Activated CD4-positive, alpha-beta T cell treated with anti-CD3 and anti-CD28 coated beads, Interleukin-2, amount 50 U/mL, for 16 hours (primary cell): ENCODE measurements at regions not wholly inside any gene's neighbourhood (a gene's known extent, or its start where the extent isn't known, plus 50 kb on each side); places are given as distances from the start of the nearest gene placed in this dataset.

ENCODE experiments used
- DNase-seq: peaks from one replicate; pipeline ENCODE4 v3.0.0-alpha.2; 2020

- DNase-seq = no peak
Observed at GRCh38 chr5:125302577-125302976, 556.1 kb upstream of the ZNF608 start.

GRCh38 chr5:125306741-125307140, 560.3 kb upstream of the ZNF608 start:
- DNase-seq = no peak

GRCh38 chr5:125310749-125311148, 564.3 kb upstream of the ZNF608 start:
- DNase-seq = no peak

- no peak for DNase-seq
Observed at GRCh38 chr5:125311743-125312142, 565.3 kb upstream of the ZNF608 start.

- no peak for DNase-seq
Observed at GRCh38 chr5:125313555-125313954, 567.1 kb upstream of the ZNF608 start.

- DNase-seq = no peak
Observed at GRCh38 chr5:125315306-125315705, 568.9 kb upstream of the ZNF608 start.

- DNase-seq = no peak
Observed at GRCh38 chr5:125316391-125316790, 570.0 kb upstream of the ZNF608 start.

GRCh38 chr5:125316915-125317535, 570.6 kb upstream of the ZNF608 start:
- DNase-seq = no peak

- DNase-seq = no peak
Observed at GRCh38 chr5:125317536-125317995, 571.1 kb upstream of the ZNF608 start.

- DNase-seq = no peak
Observed at GRCh38 chr5:125321654-125322053, 575.2 kb upstream of the ZNF608 start.

GRCh38 chr5:125323613-125324012, 577.2 kb upstream of the ZNF608 start:
- DNase-seq = no peak

- DNase-seq = no peak
Observed at GRCh38 chr5:125325488-125326149, 579.2 kb upstream of the ZNF608 start.

GRCh38 chr5:125326150-125326510, 579.7 kb upstream of the ZNF608 start:
- no peak for DNase-seq

- DNase-seq = no peak
Observed at GRCh38 chr5:125327676-125328075, 581.2 kb upstream of the ZNF608 start.

GRCh38 chr5:125331987-125332598, 585.7 kb upstream of the ZNF608 start:
- no peak for DNase-seq

- no peak for DNase-seq
Observed at GRCh38 chr5:125333416-125333815, 587.0 kb upstream of the ZNF608 start.

GRCh38 chr5:125336401-125336800, 590.0 kb upstream of the ZNF608 start:
- no peak for DNase-seq

GRCh38 chr5:125337294-125337693, 590.9 kb upstream of the ZNF608 start:
- no peak for DNase-seq

GRCh38 chr5:125338440-125339174, 592.2 kb upstream of the ZNF608 start:
- no peak for DNase-seq

- DNase-seq = no peak
Observed at GRCh38 chr5:125341436-125341835, 595.0 kb upstream of the ZNF608 start.

- no peak for DNase-seq
Observed at GRCh38 chr5:125343015-125343414, 596.6 kb upstream of the ZNF608 start.

- DNase-seq = no peak
Observed at GRCh38 chr5:125346316-125346715, 599.9 kb upstream of the ZNF608 start.

- DNase-seq = no peak
Observed at GRCh38 chr5:125348221-125348692, 601.8 kb upstream of the ZNF608 start.
